ENCODE measurements at regions not wholly inside any gene's neighbourhood (a gene's known extent, or its start where the extent isn't known, plus 50 kb on each side); places are given as distances from the start of the nearest gene placed in this dataset.
A peak's percentile ranks its signal among the peaks of the same experiment; 100 is the strongest.

DNA sequence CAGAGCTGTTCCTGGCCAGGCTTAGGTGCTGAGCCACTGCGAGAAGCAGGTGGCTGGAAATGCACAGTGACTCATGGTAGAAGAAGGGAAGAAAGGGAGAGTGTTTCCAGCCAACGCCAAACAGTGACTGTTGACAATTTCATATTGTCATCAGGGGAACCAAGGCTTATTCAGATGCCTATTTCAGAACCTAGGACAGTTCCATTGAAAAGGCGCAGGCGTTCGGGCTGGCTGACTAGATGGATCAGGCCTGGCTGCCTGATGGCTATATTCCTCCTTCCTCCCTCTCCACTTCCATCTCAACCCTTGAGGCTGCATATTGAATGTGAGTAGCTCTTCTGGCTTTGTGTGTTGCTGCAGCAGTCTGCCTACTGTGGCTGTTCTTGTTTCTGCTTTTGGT is 73.0 kb upstream of the FRMPD4 start:
- no peak overlapping the region for H3K14ac ChIP-seq (ENCODE audit: insufficient read depth, low read length)
- no peaks in the 10 kb centered on the region for H4K20me1 ChIP-seq (ENCODE audit: control insufficient read depth, insufficient read depth, insufficient read length)
- H3K4me1 Mint-ChIP-seq, result no peaks in the 10 kb centered on the region
- H4K5ac ChIP-seq (ENCODE audit: insufficient read length, low read depth, low read length), result no peak overlapping the region
- no peaks in the 10 kb centered on the region; a peak in 1 of 7 replicates for H3K36me3 Mint-ChIP-seq (ENCODE audit: insufficient read depth in 1 of 3, low read depth in 3 of 3)
- no peak overlapping the region for H3K23ac ChIP-seq (ENCODE audit: insufficient read length, low read depth, low read length)
- no peak overlapping the region for H3K4me3 Mint-ChIP-seq
- H3K23me2 ChIP-seq (ENCODE audit: insufficient read length, low read depth, low read length, poor library complexity, severe bottlenecking), result no peaks in the 10 kb centered on the region
- DNase-seq, result peak; percentile 36
- H3K9me3 ChIP-seq (ENCODE audit: control insufficient read depth, low read depth, low read length), result no peaks in the 10 kb centered on the region
- no peaks in the 10 kb centered on the region for H3K79me2 ChIP-seq (ENCODE audit: insufficient read depth, low read length)
- H3T11ph ChIP-seq (ENCODE audit: low read length), result no peak overlapping the region
- H3K56ac ChIP-seq (ENCODE audit: insufficient read length, low read depth, low read length), result no peak overlapping the region
- TF ChIP-seq, protein P1, sequence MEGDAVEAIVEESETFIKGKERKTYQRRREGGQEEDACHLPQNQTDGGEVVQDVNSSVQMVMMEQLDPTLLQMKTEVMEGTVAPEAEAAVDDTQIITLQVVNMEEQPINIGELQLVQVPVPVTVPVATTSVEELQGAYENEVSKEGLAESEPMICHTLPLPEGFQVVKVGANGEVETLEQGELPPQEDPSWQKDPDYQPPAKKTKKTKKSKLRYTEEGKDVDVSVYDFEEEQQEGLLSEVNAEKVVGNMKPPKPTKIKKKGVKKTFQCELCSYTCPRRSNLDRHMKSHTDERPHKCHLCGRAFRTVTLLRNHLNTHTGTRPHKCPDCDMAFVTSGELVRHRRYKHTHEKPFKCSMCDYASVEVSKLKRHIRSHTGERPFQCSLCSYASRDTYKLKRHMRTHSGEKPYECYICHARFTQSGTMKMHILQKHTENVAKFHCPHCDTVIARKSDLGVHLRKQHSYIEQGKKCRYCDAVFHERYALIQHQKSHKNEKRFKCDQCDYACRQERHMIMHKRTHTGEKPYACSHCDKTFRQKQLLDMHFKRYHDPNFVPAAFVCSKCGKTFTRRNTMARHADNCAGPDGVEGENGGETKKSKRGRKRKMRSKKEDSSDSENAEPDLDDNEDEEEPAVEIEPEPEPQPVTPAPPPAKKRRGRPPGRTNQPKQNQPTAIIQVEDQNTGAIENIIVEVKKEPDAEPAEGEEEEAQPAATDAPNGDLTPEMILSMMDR (conservative IDR thresholded peaks at IDR 0.05), result no peak
- no peaks in the 10 kb centered on the region for H3K79me1 ChIP-seq (ENCODE audit: insufficient read depth, low read depth, low read length, poor library complexity, severe bottlenecking)
- no peak overlapping the region for H3K4me2 ChIP-seq (ENCODE audit: insufficient read depth, insufficient read length, low read length)
- no peak overlapping the region for H2AFZ ChIP-seq (ENCODE audit: low read length)
- WGBS (ENCODE audit: extremely low coverage, insufficient read length, low lambda C conversion rate), result no CpG with 5 or more reads among the region's 5 CpGs
- H3K9me3 Mint-ChIP-seq, result peaks cover 62 to 69% of the 10 kb centered on the region in 2 experiments
- H3K27me3 Mint-ChIP-seq (ENCODE audit: low read depth), result no peaks in the 10 kb centered on the region
- H2AK5ac ChIP-seq (ENCODE audit: insufficient read length, low read length), result no peak overlapping the region
- H2BK15ac ChIP-seq (ENCODE audit: low read depth, low read length), result no peak overlapping the region
- no peak overlapping the region for H2BK20ac ChIP-seq (ENCODE audit: low read depth, low read length, poor library complexity, severe bottlenecking)
- H3K27ac ChIP-seq (ENCODE audit: insufficient read length, low read depth, low read length), result no peak overlapping the region
- no peak overlapping the region for H2BK5ac ChIP-seq (ENCODE audit: insufficient read length, low read length)
- H3K18ac ChIP-seq (ENCODE audit: insufficient read length, low read depth, low read length), result no peak overlapping the region
- H3K4me1 ChIP-seq (ENCODE audit: insufficient read depth, low read length), result no peaks in the 10 kb centered on the region
- no peak overlapping the region for H4K91ac ChIP-seq (ENCODE audit: insufficient read length, low read depth, low read length)
- no peaks in the 10 kb centered on the region for H3K27me3 ChIP-seq (ENCODE audit: insufficient read depth, low read length)
- no peak overlapping the region for H3K9ac ChIP-seq (ENCODE audit: extremely low read depth, insufficient read length, low read length)
- no peak overlapping the region for H3K27ac Mint-ChIP-seq
- no peak overlapping the region for H2BK120ac ChIP-seq (ENCODE audit: low read depth, low read length, poor library complexity, severe bottlenecking)
- H4K8ac ChIP-seq (replicated peaks; ENCODE audit: insufficient read length, low read depth, low read length), result no peak overlapping the region
- H2BK12ac ChIP-seq (ENCODE audit: insufficient read length, low read depth, low read length), result no peak overlapping the region
- no peak overlapping the region for H3K4ac ChIP-seq (ENCODE audit: low read depth, low read length)

Measured in H9 (cell line).